ENCODE measurements at regions not wholly inside any gene's neighbourhood (a gene's known extent, or its start where the extent isn't known, plus 50 kb on each side); places are given as distances from the start of the nearest gene placed in this dataset.
A peak's percentile ranks its signal among the peaks of the same experiment; 100 is the strongest.

- Mint-ChIP-seq H3K36me3 (ENCODE audit: low read depth) (peaks cover 4% of the 10 kb centered on the region), H3K27ac (no peak overlapping the region)
Measured at GRCh38 chr3:178465260-178466180, 70.7 kb upstream of the KCNMB2 start.

GRCh38 chr3:178472941-178473340, 63.3 kb upstream of the KCNMB2 start:
- Mint-ChIP-seq H3K9me3 (no peaks in the 10 kb centered on the region), H3K4me3 (no peak overlapping the region), H3K27me3 (ENCODE audit: low read depth, poor library complexity) (no peaks in the 10 kb centered on the region), H3K4me1 (peaks cover 6% of the 10 kb centered on the region), H3K27ac (no peak overlapping the region), H3K36me3 (ENCODE audit: low read depth) (no peaks in the 10 kb centered on the region)
- DNase-seq, result no peak
- TF ChIP-seq CTCF (IDR thresholded peaks at IDR 0.05), result no peak

More at GRCh38 chr3:178465260-178466180, 70.7 kb upstream of the KCNMB2 start:
- H3K9me3 Mint-ChIP-seq, result peaks cover 5% of the 10 kb centered on the region
- peaks cover 2% of the 10 kb centered on the region for H3K27me3 Mint-ChIP-seq (ENCODE audit: low read depth, poor library complexity)
- no peaks in the 10 kb centered on the region for H3K4me1 Mint-ChIP-seq
- no peak for DNase-seq
- TF ChIP-seq CTCF (IDR thresholded peaks at IDR 0.05), result no peak
- H3K4me3 Mint-ChIP-seq, result no peak overlapping the region

GRCh38 chr3:178474526-178474925, 61.7 kb upstream of the KCNMB2 start:
- no peak for TF ChIP-seq CTCF (IDR thresholded peaks at IDR 0.05)
- H3K27me3 Mint-ChIP-seq (ENCODE audit: low read depth, poor library complexity), result no peaks in the 10 kb centered on the region
- H3K27ac Mint-ChIP-seq, result peak overlapping the region; percentile 9
- H3K4me1 Mint-ChIP-seq, result peaks cover 6% of the 10 kb centered on the region
- no peaks in the 10 kb centered on the region for H3K36me3 Mint-ChIP-seq (ENCODE audit: low read depth)
- H3K9me3 Mint-ChIP-seq, result no peaks in the 10 kb centered on the region
- H3K4me3 Mint-ChIP-seq, result no peak overlapping the region
- DNase-seq, result no peak

GRCh38 chr3:178475062-178475461, 61.2 kb upstream of the KCNMB2 start:
- Mint-ChIP-seq H3K4me1 (peaks cover 6% of the 10 kb centered on the region), H3K36me3 (ENCODE audit: low read depth) (no peaks in the 10 kb centered on the region), H3K27me3 (ENCODE audit: low read depth, poor library complexity) (no peaks in the 10 kb centered on the region), H3K9me3 (no peaks in the 10 kb centered on the region), H3K27ac (no peak overlapping the region), H3K4me3 (no peak overlapping the region)
- no peak for TF ChIP-seq CTCF (IDR thresholded peaks at IDR 0.05)
- no peak for DNase-seq

- Mint-ChIP-seq H3K4me3 (no peak overlapping the region), H3K9me3 (no peaks in the 10 kb centered on the region), H3K27me3 (ENCODE audit: low read depth, poor library complexity) (no peaks in the 10 kb centered on the region), H3K36me3 (ENCODE audit: low read depth) (no peaks in the 10 kb centered on the region), H3K4me1 (peaks cover 18% of the 10 kb centered on the region), H3K27ac (no peak overlapping the region)
- DNase-seq, result no peak
- no peak for TF ChIP-seq CTCF (IDR thresholded peaks at IDR 0.05)
Measured at GRCh38 chr3:178476886-178477285, 59.4 kb upstream of the KCNMB2 start.

GRCh38 chr3:178479446-178479845, 56.8 kb upstream of the KCNMB2 start:
- no peak for DNase-seq
- no peaks in the 10 kb centered on the region for H3K9me3 Mint-ChIP-seq
- H3K27me3 Mint-ChIP-seq (ENCODE audit: low read depth, poor library complexity), result no peaks in the 10 kb centered on the region
- no peak overlapping the region for H3K27ac Mint-ChIP-seq
- H3K4me3 Mint-ChIP-seq, result no peak overlapping the region
- TF ChIP-seq CTCF (IDR thresholded peaks at IDR 0.05), result no peak
- H3K4me1 Mint-ChIP-seq, result peaks cover 30% of the 10 kb centered on the region
- no peaks in the 10 kb centered on the region for H3K36me3 Mint-ChIP-seq (ENCODE audit: low read depth)
